HG02798 (cell line): ENCODE measurements at regions not wholly inside any gene's neighbourhood (a gene's known extent, or its start where the extent isn't known, plus 50 kb on each side); places are given as distances from the start of the nearest gene placed in this dataset.
"Not testable (repeated sequence)": the region's sequence is repeated elsewhere in the genome, so short reads cannot be mapped to it uniquely, and the experiment has no call there.

ENCODE experiments used
- ATAC-seq: cut with Tn5 transposase; IDR thresholded peaks from one replicate; pipeline ENCODE4 v1.9.1; 2021; ENCODE audit warnings: mild to moderate bottlenecking; ENCODE audit not compliant: unreplicated experiment, poor library complexity

- no peak for ATAC-seq
Observed at GRCh38 chr3:26106228-26106627, 316.3 kb downstream of the OXSM start.

- ATAC-seq, result no peak
Observed at GRCh38 chr3:26108846-26109489, 319.1 kb downstream of the OXSM start.

- no peak for ATAC-seq
Observed at GRCh38 chr3:26114851-26115250, 325.0 kb downstream of the OXSM start.

GRCh38 chr3:26118165-26118564, 328.3 kb downstream of the OXSM start:
- ATAC-seq, result peak; percentile 78

GRCh38 chr3:26132942-26133341, 343.1 kb downstream of the OXSM start:
- no peak for ATAC-seq

GRCh38 chr3:26141296-26141695, 351.4 kb downstream of the OXSM start:
- no peak for ATAC-seq

- no peak for ATAC-seq
Observed at GRCh38 chr3:26145769-26146168, 355.9 kb downstream of the OXSM start.

GRCh38 chr3:26157428-26157827, 367.5 kb downstream of the OXSM start:
- ATAC-seq, result not testable (repeated sequence)

- no peak for ATAC-seq
Observed at GRCh38 chr3:26171006-26171405, 381.1 kb downstream of the OXSM start.

GRCh38 chr3:26191556-26191955, 401.7 kb downstream of the OXSM start:
- ATAC-seq, result no peak

- ATAC-seq, result no peak
Observed at GRCh38 chr3:26193558-26193957, 403.7 kb downstream of the OXSM start.

GRCh38 chr3:26196781-26197180, 406.9 kb downstream of the OXSM start:
- ATAC-seq, result no peak

- no peak for ATAC-seq
Observed at GRCh38 chr3:26198609-26199008, 408.7 kb downstream of the OXSM start.

GRCh38 chr3:26202169-26202568, 412.3 kb downstream of the OXSM start:
- no peak for ATAC-seq

- no peak for ATAC-seq
Observed at GRCh38 chr3:26205475-26205874, 415.6 kb downstream of the OXSM start.

GRCh38 chr3:26208201-26208600, 414.4 kb upstream of the LRRC3B start:
- no peak for ATAC-seq

GRCh38 chr3:26229801-26230200, 392.8 kb upstream of the LRRC3B start:
- ATAC-seq, result no peak

GRCh38 chr3:26233374-26233773, 389.2 kb upstream of the LRRC3B start:
- ATAC-seq, result no peak

- ATAC-seq, result no peak
Observed at GRCh38 chr3:26236531-26236930, 386.0 kb upstream of the LRRC3B start.

GRCh38 chr3:26237036-26237682, 385.4 kb upstream of the LRRC3B start:
- ATAC-seq, result no peak

GRCh38 chr3:26244586-26244985, 378.0 kb upstream of the LRRC3B start:
- ATAC-seq, result not testable (repeated sequence)

GRCh38 chr3:26245236-26245635, 377.3 kb upstream of the LRRC3B start:
- ATAC-seq, result no peak
